Ectodermal cell (in vitro differentiated cells): ENCODE measurements at regions not wholly inside any gene's neighbourhood (a gene's known extent, or its start where the extent isn't known, plus 50 kb on each side); places are given as distances from the start of the nearest gene placed in this dataset.
"Not testable (repeated sequence)": the region's sequence is repeated elsewhere in the genome, so short reads cannot be mapped to it uniquely, and the experiment has no call there.

Source experiments
- H3K27ac ChIP-seq: 2 replicates; pipeline ENCODE4 v1.7.0; 2013; ENCODE audit warnings: mild to moderate bottlenecking, low read depth, low read length; ENCODE audit not compliant: insufficient read depth, poor library complexity, severe bottlenecking
- H3K27me3 ChIP-seq: 2 replicates; pipeline ENCODE4 v1.7.0; 2013; ENCODE audit warnings: mild to moderate bottlenecking, low read length; ENCODE audit not compliant: insufficient read depth, control insufficient read depth, poor library complexity, severe bottlenecking
- H3K36me3 ChIP-seq: one replicate; pipeline ENCODE4 v1.7.0; 2013; ENCODE audit warnings: low read length; ENCODE audit not compliant: control insufficient read depth, insufficient read depth
- H3K4me1 ChIP-seq: one replicate; pipeline ENCODE4 v1.7.0; 2013; ENCODE audit warnings: low read length; ENCODE audit not compliant: control insufficient read depth, insufficient read depth
- H3K4me3 ChIP-seq: 2 replicates; pipeline ENCODE4 v1.7.0; 2013; ENCODE audit warnings: low read depth, low read length, control low read depth; ENCODE audit not compliant: insufficient read depth
- H3K9me3 ChIP-seq: 2 replicates; pipeline ENCODE4 v1.7.0; 2013; ENCODE audit warnings: mild to moderate bottlenecking, low read length, moderate library complexity; ENCODE audit not compliant: control insufficient read depth
- WGBS, 2 experiments: methylation state at CpG; one replicate each; pipeline ENCODE4 v1.1.7; 2013; ENCODE audit warnings: missing lambda C conversion rate in 2 of 2; 5-methylcytosine and 5-hydroxymethylcytosine counted together

DNA sequence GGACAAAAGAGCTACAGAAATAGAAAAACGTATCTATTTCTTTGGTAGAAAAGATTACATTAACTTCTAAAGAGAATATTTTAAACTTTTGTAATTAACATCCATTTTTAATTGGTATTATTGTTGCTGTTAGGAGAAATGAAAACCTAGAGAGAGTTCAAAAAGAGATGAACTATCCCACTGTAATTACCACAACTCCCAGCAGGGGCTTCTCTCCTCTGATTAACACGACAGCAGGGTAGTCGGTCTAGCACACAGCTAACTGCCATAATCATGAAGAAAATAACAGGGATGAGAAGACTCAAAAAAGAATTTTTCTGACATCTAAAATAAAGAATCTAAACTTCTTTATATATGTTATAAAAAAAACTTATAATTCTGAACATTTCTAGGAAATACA, 86.2 kb upstream of the CDH9 start:
- H3K36me3 ChIP-seq = no peaks in the 10 kb centered on the region
- H3K4me1 ChIP-seq = no peaks in the 10 kb centered on the region
- H3K9me3 ChIP-seq = no peaks in the 10 kb centered on the region
- H3K27ac ChIP-seq = no peak overlapping the region
- 12% methylated on average over 2 of the region's 3 CpGs; no CpG with 5 or more reads in 1 of the 2 experiments for WGBS, 2 experiments
- H3K4me3 ChIP-seq = no peak overlapping the region
- H3K27me3 ChIP-seq = no peaks in the 10 kb centered on the region

DNA sequence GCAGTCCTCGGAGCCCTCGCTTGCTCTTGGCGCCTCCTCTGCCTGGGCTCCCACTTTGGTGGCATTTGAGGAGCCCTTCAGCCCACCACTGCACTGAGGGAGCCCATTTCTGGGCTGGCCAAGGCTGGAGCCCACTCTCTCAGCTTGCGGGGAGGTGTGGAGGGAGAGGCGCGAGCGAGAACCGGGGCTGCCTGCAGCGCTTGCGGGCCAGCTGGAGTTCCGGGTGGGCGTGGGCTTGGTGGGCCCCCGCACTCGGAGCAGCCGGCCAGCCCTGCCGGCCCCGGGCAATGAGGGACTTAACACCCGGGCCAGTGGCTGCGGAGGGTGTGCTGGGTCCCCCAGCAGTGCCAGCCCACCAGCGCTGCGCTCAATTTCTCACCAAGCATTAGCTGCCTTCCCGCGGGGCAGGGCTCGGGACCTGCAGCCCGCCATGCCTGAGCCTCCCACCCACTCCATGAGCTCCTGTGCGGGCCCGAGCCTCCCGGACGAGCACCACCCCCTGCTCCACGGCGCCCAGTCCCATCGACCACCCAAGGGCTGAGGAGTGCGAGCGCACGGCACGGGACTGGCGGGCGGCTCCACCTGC, 81.4 kb upstream of the CDH9 start:
- H3K27me3 ChIP-seq, H3K4me1 ChIP-seq, H3K36me3 ChIP-seq, H3K4me3 ChIP-seq, H3K27ac ChIP-seq, H3K9me3 ChIP-seq: not testable (repeated sequence)
- WGBS, 2 experiments = 95 to 96% methylated on average over 38 of the region's 38 CpGs

DNA sequence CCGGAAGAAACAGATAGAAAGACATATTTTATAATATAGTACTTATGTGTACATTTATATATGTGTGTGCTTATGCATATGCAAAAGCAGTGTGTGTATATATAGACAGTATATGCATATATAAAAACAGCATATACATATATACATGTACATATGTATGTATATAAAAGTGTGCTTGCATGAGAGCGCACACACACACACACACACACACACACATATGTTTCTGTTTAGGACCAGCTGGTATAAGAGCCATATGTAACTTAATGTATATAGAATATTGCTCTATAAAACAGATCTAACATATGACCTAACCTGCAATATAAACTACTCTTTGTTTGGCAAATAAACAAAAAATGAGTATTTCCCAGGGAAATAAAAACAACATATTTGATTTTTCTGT, 65.1 kb upstream of the CDH9 start:
- peaks cover 2% of the 10 kb centered on the region for H3K9me3 ChIP-seq
- WGBS, 2 experiments = no CpG with 5 or more reads among the region's 2 CpGs
- H3K27ac ChIP-seq = no peak overlapping the region
- H3K27me3 ChIP-seq = no peaks in the 10 kb centered on the region
- no peak overlapping the region for H3K4me3 ChIP-seq
- H3K4me1 ChIP-seq = no peaks in the 10 kb centered on the region
- no peaks in the 10 kb centered on the region for H3K36me3 ChIP-seq

DNA sequence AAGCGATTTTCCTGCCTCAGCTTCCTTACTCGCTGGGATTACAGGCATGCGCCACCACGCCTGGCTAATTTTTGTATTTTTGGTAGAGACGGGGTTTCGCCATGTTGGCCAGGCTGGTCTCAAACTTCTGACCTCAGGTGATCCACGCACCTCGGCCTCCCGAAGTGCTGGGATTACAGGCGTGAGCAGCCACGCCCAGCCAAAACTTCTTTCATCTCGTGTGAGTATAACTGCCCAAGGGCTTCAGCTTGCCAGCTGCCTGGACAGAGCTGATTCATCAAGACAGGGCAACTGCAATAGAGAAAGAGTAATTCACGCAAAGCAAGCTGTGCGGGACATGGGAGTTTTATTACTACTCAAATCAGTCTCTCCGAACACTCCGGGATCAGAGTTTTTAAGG, 57.4 kb upstream of the CDH9 start:
- H3K4me1 ChIP-seq, H3K27ac ChIP-seq, H3K4me3 ChIP-seq, H3K36me3 ChIP-seq, H3K27me3 ChIP-seq, H3K9me3 ChIP-seq: not testable (repeated sequence)
- whole genome bisulfite sequencing, 2 experiments = 95% methylated on average over 16 of the region's 16 CpGs

- Histone ChIP-seq H3K4me1 (no peaks in the 10 kb centered on the region), H3K4me3 (no peak overlapping the region), H3K9me3 (no peaks in the 10 kb centered on the region), H3K27ac (no peak overlapping the region), H3K36me3 (no peaks in the 10 kb centered on the region), H3K27me3 (no peaks in the 10 kb centered on the region)
- WGBS, 2 experiments = 89 to 95% methylated on average over 1 to 2 of the region's 2 CpGs
Observed at GRCh38 chr5:27093279-27093678, 54.9 kb upstream of the CDH9 start.

GRCh38 chr5:27091858-27092257, 53.5 kb upstream of the CDH9 start:
- H3K36me3 ChIP-seq = no peaks in the 10 kb centered on the region
- no peaks in the 10 kb centered on the region for H3K4me1 ChIP-seq
- 90 to 98% methylated on average over 1 of the region's 1 CpG for WGBS, 2 experiments
- no peak overlapping the region for H3K27ac ChIP-seq
- H3K27me3 ChIP-seq = no peaks in the 10 kb centered on the region
- H3K9me3 ChIP-seq = no peaks in the 10 kb centered on the region
- no peak overlapping the region for H3K4me3 ChIP-seq

GRCh38 chr5:27088822-27089221, 50.4 kb upstream of the CDH9 start:
- WGBS, 2 experiments = 96 to 98% methylated on average over 4 of the region's 4 CpGs
- not testable (repeated sequence) for H3K27ac ChIP-seq, H3K27me3 ChIP-seq, H3K9me3 ChIP-seq, H3K4me3 ChIP-seq, H3K4me1 ChIP-seq, H3K36me3 ChIP-seq
